ENCODE measurements at regions not wholly inside any gene's neighbourhood (a gene's known extent, or its start where the extent isn't known, plus 50 kb on each side); places are given as distances from the start of the nearest gene placed in this dataset.

DNA sequence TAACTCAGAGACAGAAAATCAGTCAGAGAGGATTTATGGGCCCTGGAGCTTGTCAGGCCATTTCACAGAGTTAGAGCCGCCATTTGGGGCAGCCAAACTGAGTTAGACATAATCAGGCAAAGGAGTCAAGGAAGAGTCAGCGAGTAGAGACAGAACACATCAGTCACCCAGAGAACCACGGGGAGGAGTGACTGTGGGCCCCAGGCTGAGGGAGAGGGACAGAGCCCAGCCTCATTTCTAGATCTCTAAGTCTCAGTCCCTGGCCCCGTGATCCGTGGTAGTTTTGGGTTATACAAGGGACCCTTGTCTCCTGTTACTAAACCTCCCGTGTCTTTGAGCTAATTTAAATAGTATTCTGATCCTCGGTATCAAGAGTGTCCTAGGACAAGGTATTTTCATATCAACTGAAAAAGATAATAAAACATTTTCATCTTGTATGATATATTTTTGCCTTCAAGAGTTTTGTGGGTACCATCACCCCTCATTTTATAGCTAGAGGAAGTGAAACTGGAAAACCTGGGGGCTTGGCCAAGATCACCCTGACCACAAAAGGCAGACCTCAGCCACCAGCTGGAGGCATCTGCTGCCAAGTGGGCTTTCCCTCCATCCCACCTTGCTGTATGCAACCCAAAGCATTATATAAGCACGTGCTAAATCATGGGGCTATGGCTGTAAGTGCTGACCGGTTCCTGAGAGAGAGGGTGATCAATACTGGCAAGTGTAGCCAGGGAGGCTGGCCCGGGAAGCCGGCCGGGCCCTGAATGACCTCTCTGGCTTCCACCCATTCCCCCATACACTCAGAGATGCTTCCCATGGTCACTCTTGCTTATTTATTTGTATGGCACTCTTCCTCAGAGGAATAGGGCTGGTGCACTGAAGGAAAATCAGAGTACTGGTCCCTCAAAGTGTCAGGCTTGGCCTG is 204.1 kb downstream of the BCOR start:
- DNase-seq (ENCODE audit: low spot score), result no peak

DNA sequence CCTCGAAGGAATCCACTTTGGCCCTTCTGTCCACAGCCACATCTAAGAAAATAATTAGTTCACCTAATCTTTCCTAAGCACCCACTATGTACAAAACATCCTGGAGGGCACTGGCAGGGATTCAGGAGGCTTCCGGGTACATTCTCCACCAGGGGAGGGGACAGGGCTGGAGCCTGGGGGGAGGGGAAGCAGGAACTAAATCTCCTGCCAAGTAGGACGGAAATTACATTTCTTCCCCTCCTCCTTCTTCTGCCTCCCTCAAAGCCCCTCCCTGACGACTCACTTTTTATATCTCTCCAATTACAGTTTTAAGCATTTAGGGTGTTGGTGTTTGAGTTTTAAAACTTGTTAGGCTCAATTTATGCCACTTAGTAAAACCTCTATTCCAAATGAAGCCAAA is 203.1 kb downstream of the BCOR start:
- DNase-seq (ENCODE audit: low spot score), result no peak

DNA sequence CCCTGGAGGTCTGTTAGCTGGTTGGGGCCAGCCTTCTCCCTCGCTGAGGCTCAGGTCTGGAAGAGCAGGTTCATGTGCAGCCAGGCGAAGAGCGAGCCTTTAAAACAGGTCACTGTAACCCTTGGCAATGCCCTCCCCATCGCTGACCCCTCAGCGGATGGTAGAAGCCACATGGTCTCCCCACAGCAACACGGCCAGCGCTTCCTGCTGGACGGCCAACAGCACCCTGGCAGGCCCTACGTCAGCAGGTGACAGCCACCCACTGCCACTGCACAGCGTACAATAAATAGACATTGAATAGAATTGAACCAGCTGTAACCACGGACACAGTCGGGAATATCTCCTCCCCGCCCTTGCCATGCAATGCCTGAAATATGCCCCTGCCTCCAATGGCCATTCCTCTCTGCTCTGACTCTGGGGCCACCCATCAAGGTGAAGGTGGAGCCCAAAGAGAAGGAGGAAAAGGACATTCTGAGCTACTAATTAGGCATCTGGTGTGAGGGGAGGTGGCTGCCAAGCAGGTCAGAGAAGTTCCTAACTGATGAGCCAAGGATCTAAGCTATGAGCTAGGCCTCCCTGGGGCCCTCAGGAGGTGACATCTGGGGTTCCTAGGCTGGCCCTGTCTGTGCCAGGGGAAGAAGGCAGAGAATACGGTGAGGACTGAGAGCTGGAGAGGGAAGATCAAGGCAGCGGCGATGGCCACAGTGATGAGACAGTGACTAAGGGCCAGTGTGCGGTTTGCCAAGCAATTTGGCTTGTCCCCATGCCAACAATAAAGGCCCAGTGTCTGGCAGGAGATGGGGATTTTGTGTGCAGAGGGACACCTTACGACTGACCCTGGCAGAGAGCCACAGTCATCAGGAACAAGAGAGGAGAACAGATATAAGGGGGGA is 202.3 kb downstream of the BCOR start:
- DNase-seq (ENCODE audit: low spot score), result peak; percentile 49

DNA sequence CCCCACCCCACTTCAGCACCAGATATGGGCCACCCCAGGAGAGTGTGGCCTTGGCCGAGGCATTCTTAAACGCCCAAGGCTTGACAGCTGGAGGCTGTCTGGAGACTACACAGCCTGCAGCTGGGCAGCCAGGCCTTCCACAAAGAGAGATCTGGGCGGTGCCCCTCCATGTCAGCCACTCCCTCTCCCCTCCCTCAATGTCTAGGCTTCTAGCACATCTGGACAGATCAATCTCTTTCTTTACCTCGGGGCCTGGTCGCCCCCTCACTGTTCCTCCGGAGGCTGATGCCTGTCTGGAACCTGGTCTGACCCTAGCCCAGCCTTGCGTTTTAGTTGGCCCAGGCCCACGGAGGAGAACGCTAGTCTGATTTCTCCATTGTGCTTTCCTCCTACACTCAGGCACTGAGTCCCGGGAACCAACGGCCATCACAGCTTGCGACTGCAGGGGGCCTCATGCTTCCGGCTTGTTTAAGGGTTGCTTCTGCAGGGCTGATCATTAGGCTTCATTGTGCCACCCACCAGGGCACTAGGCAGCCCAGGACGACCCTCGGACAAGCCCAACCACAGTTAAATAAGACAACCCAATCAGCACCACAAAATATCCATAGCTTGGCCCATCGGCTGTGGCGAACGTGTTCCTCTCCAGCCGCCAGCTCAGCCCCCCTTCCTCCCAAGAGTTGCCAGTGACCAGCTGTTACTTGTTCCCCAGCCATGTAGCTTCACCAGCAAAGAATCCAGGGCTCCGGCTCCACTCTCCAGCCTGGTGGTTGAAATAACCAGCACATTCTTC is 200.6 kb downstream of the BCOR start:
- peak; percentile 72 for DNase-seq (ENCODE audit: low spot score)

DNA sequence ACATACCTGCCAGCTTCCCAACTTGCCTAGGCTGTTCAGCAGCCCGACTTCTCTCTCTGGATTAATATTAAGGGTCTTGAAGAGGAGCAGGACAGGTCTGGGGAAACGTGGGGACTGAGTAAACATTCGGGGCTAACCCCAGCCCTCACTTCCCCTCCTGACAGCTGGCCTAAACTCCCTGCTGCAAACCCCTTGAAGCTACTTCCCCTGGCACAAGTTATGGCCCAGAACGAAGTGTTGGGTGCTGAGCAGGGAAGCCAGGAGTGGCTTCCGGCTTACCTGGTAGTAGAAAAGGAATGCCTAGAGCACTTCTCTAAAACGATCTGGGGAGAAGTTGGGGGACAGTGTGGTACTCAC is 200.0 kb downstream of the BCOR start:
- DNase-seq (ENCODE audit: low spot score), result no peak

DNA sequence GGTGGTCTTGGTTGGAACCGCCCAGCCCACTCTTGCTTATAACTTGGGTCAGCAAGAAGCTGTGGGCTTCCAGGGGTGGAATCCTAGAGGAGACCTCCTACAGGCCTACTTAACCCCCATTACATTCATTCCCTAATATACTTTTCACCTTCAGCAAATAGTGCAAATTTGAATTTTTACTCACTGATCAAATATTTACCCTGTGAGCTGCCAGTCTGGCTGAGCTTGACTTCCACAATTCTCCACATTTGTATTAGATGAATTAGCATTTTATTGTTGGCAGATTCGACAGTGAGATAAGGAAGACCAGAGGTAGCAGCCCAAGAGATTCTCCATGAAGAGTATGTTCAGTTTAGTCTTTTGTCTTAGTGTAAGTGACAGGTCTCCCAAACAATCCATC is 199.6 kb downstream of the BCOR start:
- DNase-seq (ENCODE audit: low spot score), result no peak

DNA sequence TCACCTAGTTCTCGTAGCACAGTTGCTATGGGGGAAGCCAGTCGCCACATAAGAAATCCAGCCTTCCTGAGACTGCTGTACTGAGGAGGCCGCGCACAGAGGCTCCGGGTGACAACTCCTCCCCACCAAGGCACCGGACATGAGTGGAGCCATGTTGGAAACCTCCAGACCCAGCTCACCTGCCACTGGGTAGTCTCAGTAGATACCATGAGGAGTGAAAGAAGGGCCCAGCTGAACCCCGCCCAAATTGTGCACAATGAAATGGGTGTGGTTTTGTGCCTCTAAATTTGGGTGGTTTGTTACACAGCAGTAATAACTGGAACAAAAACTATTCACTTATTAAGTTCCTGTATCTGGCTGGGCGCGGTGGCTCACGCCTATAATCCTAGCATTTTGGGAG is 198.7 kb downstream of the BCOR start:
- DNase-seq (ENCODE audit: low spot score), result no peak

DNA sequence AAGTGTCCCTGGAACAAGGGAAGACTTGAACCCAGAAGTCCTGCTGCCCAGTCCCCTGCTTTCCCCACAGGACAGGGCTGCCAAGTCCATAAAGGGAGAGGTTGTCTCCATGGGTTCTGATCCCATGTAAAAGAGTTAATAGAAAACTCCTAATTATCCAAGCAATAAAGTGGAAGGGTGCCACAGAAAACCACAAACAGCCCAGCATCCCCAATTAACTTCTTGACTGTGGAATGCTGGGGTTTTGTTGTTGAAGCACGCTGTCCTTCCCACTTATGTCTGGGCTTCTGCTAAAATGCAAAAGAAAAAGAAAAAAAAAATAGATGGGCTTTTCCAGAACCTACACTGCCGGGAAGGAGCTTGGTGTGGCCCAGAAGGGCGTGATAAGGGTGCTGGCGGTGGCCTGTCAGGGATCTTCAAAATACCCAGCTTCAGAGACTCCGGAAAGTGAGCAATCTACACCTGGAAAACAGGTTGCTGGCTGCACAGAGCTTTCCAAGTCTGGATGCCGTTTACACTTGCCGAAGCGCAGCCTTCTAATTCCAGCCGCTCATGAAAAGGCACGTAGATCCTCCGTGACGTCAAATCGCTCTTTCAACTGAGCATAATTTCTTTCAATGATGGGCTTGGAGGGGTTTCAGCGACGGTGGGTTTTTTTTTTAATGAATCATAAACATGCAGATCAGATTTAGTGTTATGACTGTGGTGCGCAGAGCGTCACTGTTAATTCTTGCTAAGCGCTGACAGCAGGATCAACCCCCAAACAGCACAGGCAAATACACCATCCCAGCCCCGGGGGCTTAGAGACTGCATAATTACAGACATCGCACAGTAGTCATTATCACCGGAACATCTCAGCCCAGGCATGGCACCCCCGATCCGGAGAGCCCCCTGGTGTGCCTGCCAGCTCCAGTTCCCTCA is 197.6 kb downstream of the BCOR start:
- DNase-seq (ENCODE audit: low spot score), result peak; percentile 27

DNA sequence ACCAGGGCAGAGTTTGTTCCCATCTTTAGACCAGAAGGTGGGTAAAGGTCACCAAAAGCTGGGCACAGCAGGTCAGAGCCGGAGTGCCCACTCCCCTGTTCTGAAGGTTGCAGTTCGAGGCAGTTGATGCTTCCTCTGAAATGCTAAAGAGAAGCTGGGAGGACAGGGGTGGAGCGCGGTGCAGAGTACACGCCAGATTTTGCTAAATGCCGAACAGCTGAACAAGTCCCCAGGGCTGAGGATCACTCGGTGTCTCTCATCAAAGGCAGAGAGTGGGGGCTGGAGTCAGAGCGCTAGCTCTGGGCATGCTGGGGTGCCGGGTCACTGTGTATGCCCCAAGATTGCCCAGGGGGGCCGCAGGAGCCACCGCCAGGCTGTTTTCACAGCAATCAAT is 197.0 kb downstream of the BCOR start:
- DNase-seq (ENCODE audit: low spot score), result peak; percentile 30

DNA sequence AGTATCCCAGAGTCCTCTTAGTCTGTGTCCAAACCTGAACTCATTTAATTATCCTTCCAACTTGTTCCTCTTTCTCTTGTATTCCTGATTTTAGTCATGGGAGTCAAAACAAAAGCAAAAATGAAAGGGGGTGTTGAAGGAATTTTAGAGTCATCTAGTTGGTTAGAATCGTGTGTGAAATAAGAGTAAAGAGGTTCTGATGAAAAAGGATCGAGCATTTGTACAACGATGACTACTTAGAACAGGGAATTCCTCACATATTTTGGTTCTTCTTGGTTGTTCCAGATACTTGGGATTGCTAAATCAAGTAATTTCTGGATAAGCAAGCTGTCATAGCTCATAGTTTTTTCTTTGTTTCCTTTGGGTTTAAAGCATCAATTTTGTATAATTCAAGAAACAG is 194.4 kb downstream of the BCOR start:
- peak; percentile 54 for DNase-seq (ENCODE audit: low spot score)

DNA sequence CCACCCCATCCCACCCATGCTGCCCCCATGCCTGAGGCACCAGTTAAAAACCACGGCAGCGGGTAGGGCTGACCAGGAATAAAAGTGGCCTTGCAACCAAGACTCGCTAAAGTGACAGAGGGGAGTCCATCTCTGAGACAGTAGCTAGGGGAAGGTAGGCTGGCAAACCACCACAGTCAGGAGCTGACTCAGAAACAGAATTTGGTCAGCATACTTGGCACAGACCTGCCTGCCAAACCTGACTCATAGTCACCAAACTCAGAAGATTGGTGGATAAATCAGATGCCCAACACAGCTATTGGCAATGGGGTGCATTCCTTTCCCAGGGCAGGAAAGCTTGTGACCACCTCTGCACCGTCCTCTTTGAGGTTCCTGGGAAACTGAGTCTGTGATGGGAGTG is 193.8 kb downstream of the BCOR start:
- DNase-seq (ENCODE audit: low spot score), result peak; percentile 43

DNA sequence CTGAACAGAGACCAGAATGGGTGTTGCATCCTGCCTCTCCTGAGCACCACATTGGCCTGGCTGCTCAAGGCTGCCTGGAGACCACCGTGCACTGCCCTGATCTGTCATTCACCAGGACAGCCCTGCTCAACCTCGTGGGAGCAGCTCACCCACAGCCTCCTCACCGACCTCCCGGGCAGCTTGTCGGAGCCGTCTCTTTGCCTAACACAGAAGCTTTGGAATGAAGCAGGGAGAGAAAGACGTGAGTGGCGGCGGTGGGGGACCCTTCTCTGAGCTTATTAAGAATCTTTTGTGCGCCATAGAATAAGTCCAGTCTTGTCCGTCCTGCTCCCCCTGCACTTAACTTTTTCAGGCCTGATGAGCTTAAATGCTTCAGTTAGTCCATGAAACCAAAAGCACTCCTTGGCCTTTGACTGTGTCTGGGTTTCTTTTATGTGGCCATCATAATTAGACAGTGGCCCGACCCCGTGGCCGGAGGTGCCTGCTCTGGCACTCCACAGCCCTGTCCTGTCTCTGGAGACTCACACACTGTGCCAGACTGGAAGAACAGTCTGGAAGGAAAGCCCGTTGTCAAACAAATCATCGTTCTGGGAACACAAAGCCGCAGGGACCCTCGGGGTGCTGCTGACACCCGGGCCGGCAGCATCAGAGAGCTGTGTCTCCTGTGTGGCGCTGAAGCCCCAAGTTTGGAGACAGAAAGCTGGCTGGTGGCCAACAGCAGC is 192.8 kb downstream of the BCOR start:
- no peak for DNase-seq (ENCODE audit: low spot score)

DNA sequence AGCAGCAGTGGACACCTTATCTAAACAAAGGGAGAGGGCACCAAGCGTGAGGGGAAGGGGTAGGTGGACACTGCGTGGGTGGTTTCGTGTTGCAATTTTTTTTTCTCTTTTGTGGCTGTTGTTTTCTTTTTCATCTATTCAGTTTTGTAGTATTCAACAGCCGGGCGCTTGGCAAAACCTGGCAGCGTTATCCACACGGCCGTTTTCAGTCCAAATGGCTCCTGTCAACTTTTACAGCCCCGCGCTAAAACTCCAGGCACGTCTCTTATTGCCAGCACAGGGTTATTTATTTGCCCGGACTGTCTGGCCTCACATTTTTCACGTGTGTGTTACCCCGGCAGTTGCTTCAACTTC is 192.2 kb downstream of the BCOR start:
- no peak for DNase-seq (ENCODE audit: low spot score)

DNA sequence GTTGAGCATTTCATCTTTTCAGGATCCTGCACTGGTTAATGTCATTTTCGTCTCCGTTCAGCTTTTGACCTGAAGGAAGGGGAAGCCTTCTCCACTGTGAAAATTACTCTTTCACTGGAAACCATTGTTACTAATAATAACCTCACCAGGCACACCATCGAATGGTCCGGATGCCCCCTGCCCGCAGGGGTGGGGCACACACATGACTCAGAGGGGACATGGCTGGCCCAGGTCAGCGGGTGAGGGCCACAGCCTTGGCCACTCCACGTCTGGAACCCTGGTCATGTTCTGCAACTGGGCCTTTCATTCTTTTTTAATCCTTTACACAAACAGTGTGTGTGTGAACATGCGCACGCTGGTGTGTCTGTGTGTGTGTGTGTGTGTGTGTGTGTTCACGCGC is 191.8 kb downstream of the BCOR start:
- no peak for DNase-seq (ENCODE audit: low spot score)

DNA sequence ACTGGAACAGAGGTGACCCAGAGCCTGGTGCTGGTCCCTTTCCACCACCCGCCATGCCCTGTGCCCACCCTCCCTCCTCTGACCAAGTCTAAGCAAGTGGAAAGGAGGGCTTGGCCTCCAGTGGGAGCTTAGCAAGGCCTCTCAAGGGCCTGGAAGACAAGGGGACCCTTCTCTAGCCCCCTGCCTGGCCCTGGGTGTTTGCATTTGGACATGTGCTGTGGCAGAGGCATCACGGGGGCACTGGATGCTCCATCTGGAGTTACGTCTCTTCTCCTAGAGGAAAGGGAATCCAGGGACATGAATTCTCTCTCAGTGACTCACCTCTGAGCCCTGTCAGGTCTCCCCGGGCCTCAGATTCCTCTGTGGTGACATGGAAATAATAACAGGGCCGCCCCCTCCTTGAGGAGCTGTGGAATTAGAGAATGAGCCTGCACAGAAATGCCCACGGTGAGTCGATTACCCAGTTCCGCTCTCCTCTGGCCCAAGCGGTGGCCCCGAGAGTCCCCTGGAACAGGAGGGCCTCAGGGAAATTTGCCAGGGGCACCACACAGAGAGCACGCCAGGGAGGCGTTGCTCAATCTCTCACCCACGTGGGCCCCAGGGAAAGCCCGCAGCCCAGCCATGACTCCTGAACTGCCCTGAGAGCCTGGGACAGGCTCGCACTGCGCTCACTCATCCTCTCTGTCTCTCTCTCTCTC is 189.6 kb downstream of the BCOR start:
- DNase-seq (ENCODE audit: low spot score), result peak; percentile 84

DNA sequence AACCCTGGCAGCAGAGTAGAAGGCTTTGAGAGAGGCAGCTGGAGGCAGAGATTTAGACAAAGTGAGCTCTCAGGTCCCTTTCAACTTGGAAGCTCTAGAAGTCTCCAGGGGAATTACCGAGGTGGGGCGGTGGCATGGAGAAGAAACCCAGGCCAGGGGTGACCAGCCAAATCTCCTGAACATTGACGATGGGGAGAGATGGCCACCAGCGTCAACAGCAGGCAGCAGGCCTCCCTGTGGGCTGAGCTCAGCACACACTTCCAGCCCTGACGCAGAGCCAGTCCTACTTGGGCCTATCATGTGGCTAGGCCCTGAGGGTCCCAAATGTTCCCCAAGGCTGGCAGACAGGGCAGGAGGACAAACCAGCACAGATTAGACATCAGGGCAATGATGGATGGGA is 187.8 kb downstream of the BCOR start:
- no peak for DNase-seq (ENCODE audit: low spot score)

DNA sequence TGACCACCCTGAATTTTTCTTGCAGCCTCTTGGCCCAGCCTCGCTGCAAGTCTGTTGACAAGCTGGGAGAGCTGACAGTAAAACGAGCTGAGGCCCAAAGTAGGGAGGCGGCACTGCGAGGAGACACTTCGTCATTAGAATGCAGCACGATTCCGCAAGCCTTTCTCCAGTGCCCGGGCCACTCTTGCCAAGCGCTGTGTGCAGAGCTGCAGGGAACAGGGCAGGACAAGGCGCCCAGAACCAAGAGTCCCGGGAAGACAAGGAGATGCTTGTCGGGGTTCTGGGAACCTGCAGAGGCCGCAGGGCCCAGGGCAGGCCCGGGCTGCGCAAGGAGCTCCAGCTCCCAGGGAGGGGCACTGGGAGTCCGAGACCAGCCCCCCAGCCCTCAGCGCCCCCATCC is 187.1 kb downstream of the BCOR start:
- DNase-seq (ENCODE audit: low spot score), result no peak

DNA sequence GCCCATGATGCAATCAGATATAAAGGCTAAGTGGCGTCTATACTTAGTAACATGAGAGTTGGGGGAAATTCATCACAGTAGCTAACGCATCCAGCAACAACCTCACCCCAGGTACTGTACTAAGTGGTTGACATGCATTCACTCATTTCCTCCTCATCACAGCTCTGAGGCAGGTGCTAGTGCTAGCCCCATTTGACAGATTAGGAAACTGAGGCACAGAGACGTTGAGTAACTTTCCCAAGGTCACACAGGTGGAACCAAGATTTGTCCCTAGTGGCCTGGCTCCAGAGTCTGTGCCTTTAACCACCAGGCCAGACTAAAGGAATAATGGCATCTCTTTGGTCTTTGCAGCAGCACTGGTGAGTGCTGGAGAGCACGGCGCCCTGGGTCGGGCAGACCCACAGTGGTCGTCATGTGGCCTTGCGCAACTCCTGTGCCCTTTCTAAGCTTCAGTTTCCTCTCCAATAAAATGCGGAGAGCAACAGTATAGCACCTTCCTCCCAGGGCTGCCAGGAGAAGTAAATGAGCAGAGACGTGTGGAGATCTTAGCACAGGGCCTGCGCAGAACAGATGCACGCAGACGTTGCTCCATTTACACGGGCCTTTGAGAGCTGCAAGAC is 186.4 kb downstream of the BCOR start:
- no peak for DNase-seq (ENCODE audit: low spot score)

DNA sequence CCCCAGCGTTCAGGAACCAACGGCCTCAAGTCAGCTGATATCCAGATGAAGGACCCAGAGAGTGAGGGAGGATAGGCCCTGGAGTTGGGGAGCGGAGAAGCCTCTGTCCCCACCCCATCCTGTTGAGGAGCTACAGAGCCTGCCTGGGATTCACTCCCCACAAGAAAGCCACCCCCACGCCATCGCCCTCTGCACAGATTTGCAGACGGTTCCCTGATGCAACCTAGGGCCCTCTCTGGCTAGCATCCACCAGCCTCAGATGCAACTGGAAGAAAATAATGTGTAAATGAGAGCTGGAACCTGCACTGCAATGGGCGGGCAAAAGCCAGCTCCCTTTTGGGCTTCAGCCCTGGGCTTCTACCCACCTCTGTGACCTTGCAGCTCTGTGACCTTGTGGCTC is 185.6 kb downstream of the BCOR start:
- no peak for DNase-seq (ENCODE audit: low spot score)

DNA sequence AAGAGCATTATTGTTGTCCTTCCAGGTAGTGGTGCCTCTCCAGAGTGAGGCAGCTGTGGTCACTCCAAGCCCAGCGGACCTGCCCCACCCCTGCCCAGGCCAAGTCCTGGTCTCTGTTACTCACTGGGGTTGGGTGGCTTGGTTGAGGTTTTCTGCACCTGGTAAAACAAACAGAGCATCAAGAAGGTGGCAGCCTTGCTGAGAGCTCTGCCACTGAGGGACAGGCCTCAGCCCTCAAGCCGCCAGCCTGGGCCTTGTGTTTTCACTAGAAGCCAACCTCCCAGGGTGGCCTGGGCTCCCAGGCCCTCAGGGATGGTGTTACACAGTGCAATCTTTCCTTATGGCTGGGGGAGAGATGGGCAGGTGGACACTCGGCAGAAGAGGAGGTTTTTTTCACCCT is 182.7 kb downstream of the BCOR start:
- DNase-seq (ENCODE audit: low spot score), result no peak
